ENCODE measurements at regions not wholly inside any gene's neighbourhood (a gene's known extent, or its start where the extent isn't known, plus 50 kb on each side); places are given as distances from the start of the nearest gene placed in this dataset.

- TF ChIP-seq POLR2A (IDR thresholded peaks at IDR 0.05) (no peak), CTCF (IDR thresholded peaks at IDR 0.05) (no peak), POLR2AphosphoS5 (IDR thresholded peaks at IDR 0.05) (no peak)
- intact Hi-C loops (cut with DNase I; ENCODE audit: low total_unique reads), result no loop called here
- H3K4me1 ChIP-seq, result no peaks in the 10 kb centered on the region
- no peaks in the 10 kb centered on the region for H3K27me3 ChIP-seq
- H3K9me3 ChIP-seq, result peaks cover 0 to 6% of the 10 kb centered on the region in 2 donors
- no peak for DNase-seq (ENCODE audit: low spot score in 2 of 2)
- H3K36me3 ChIP-seq, result no peaks in the 10 kb centered on the region
- H3K4me3 ChIP-seq, result no peak overlapping the region
- H3K27ac ChIP-seq, result no peak overlapping the region
Measured at GRCh38 chr6:135592276-135592675, 94.7 kb upstream of the AHI1 start.

DNA sequence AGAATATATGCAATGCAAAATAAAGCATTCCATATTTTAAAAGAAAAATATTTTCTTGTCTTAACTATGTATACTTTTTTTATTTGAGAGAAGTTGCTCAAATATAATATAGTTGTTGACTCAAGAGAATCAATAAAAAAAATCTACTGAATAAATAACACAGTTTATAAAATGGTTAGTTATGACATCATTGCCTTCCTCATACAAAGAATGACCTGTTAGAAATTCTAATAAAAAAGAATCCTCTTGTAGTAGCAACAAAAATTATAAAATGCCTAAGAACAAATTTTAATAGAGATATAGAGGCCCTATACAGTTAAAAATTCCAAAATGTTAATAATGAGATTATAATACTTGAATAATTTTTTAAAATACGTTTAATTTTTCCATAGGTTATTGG lies 96.5 kb upstream of the AHI1 start:
- Histone ChIP-seq H3K4me3 (no peak overlapping the region), H3K27me3 (no peaks in the 10 kb centered on the region), H3K9me3 (peaks cover 0 to 3% of the 10 kb centered on the region in 2 donors), H3K36me3 (no peaks in the 10 kb centered on the region), H3K4me1 (no peaks in the 10 kb centered on the region), H3K27ac (no peak overlapping the region)
- TF ChIP-seq POLR2A (IDR thresholded peaks at IDR 0.05) (no peak), POLR2AphosphoS5 (IDR thresholded peaks at IDR 0.05) (no peak), CTCF (IDR thresholded peaks at IDR 0.05) (no peak)
- intact Hi-C loops (cut with DNase I; ENCODE audit: low total_unique reads), result no loop called here
- no peak for DNase-seq (ENCODE audit: low spot score in 2 of 2)

GRCh38 chr6:135600086-135600702 lies 102.7 kb upstream of the AHI1 start:
- Histone ChIP-seq H3K4me3 (no peak overlapping the region), H3K36me3 (no peaks in the 10 kb centered on the region), H3K27ac (no peak overlapping the region), H3K4me1 (no peaks in the 10 kb centered on the region), H3K9me3 (no peaks in the 10 kb centered on the region), H3K27me3 (no peaks in the 10 kb centered on the region)
- TF ChIP-seq CTCF (IDR thresholded peaks at IDR 0.05) (no peak), POLR2AphosphoS5 (IDR thresholded peaks at IDR 0.05) (no peak), POLR2A (IDR thresholded peaks at IDR 0.05) (no peak)
- DNase-seq (ENCODE audit: low spot score in 2 of 2), result no peak
- intact Hi-C loops (cut with DNase I; ENCODE audit: low total_unique reads), result no loop called here

- H3K27ac ChIP-seq, result no peak overlapping the region
- intact Hi-C loops (cut with DNase I; ENCODE audit: low total_unique reads), result no loop called here
- TF ChIP-seq CTCF (IDR thresholded peaks at IDR 0.05) (no peak), POLR2A (IDR thresholded peaks at IDR 0.05) (no peak), POLR2AphosphoS5 (IDR thresholded peaks at IDR 0.05) (no peak)
Measured at GRCh38 chr6:135600931-135601330, 103.4 kb upstream of the AHI1 start.

DNA sequence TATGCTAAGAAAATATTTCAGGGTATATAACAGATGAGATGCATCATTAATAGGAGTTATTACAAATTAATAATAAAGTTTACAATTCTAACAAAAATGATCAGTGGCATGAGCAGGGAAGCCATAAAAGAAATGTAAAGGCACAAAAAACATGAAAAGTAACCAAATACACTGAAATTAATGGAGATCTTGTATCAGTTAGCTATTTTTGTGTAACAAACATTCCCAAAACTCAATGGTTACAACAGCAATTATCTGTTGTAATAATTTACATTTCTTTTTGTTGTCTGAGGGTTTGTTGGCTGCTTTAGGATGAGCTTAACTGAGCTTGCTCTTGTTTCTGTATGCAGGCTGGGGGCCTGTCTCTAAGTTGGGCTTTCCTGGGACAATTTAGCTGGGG lies 104.3 kb upstream of the AHI1 start:
- H3K27ac ChIP-seq, result no peak overlapping the region
- TF ChIP-seq CTCF (IDR thresholded peaks at IDR 0.05), result no peak
- no peak for TF ChIP-seq POLR2AphosphoS5 (IDR thresholded peaks at IDR 0.05)
- no peak for TF ChIP-seq POLR2A (IDR thresholded peaks at IDR 0.05)
- intact Hi-C loops (cut with DNase I; ENCODE audit: low total_unique reads), result no loop called here

More at GRCh38 chr6:135600931-135601330, 103.4 kb upstream of the AHI1 start:
- H3K9me3 ChIP-seq, result no peaks in the 10 kb centered on the region
- no peaks in the 10 kb centered on the region for H3K27me3 ChIP-seq
- DNase-seq (ENCODE audit: low spot score in 2 of 2), result no peak
- no peaks in the 10 kb centered on the region for H3K36me3 ChIP-seq
- H3K4me3 ChIP-seq, result no peak overlapping the region
- no peaks in the 10 kb centered on the region for H3K4me1 ChIP-seq

More for the DNA sequence above, 104.3 kb upstream of the AHI1 start:
- Histone ChIP-seq H3K36me3 (no peaks in the 10 kb centered on the region), H3K4me1 (no peaks in the 10 kb centered on the region), H3K9me3 (no peaks in the 10 kb centered on the region), H3K4me3 (no peak overlapping the region), H3K27me3 (no peaks in the 10 kb centered on the region)
- no peak for DNase-seq (ENCODE audit: low spot score in 2 of 2)

All from breast epithelium (tissue), 4 donors.